ENCODE measurements at regions not wholly inside any gene's neighbourhood (a gene's known extent, or its start where the extent isn't known, plus 50 kb on each side); places are given as distances from the start of the nearest gene placed in this dataset.

DNA sequence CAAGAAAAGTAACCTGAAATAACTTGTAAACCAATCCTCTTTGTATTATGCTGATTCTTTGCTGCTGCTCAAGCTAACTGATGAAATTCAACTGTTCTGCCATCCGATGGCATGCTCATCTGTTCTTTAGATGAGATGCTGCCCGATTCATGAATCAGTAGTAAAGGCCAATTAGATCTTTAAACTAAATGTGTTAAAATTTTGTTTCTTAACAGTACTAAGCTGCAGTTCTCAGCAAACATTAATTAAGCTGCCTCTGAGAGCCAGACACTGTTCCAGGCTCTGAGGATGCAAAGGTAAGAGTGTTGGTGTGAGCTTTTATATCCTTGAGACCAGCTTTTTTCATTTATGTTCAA lies 77.0 kb upstream of the NT5E start:
- Histone ChIP-seq H3K27ac (no peak overlapping the region), H3K9ac (no peak overlapping the region), H3K9me3 (ENCODE audit: low read depth) (no peaks in the 10 kb centered on the region), H4K20me1 (ENCODE audit: insufficient read depth) (no peaks in the 10 kb centered on the region), H3K4me2 (ENCODE audit: unreplicated experiment) (no peak overlapping the region), H3K4me3 (no peak overlapping the region), H3K27me3 (replicated peaks; ENCODE audit: insufficient read depth) (no peaks in the 10 kb centered on the region), H3F3A (ENCODE audit: insufficient read depth) (no peaks in the 10 kb centered on the region), H2AFZ (peak overlapping the region; percentile 5; the same call in 1 of the 2 replicates), H3K4me1 (ENCODE audit: insufficient read depth) (no peaks in the 10 kb centered on the region), H3K36me3 (ENCODE audit: low read depth) (no peaks in the 10 kb centered on the region), H3K79me2 (ENCODE audit: insufficient read depth) (no peaks in the 10 kb centered on the region), H3K9me2 (ENCODE audit: insufficient read depth) (no peaks in the 10 kb centered on the region)
- no peak for DNase-seq
- 34 to 39% methylated on average over 2 of the region's 2 CpGs for WGBS, 2 experiments (ENCODE audit: low coverage in 1 of 2, low lambda C conversion rate in 2 of 2, missing lambda C conversion rate in 2 of 2)
- TF ChIP-seq EZH2 (IDR thresholded peaks at IDR 0.05; ENCODE audit: insufficient read depth, poor library complexity, severe bottlenecking), result no peak
- no peak for TF ChIP-seq EZH2phosphoT487 (IDR thresholded peaks at IDR 0.05; ENCODE audit: insufficient read depth, low read depth)
- in situ Hi-C loops (cut with MboI), result no loop called here

DNA sequence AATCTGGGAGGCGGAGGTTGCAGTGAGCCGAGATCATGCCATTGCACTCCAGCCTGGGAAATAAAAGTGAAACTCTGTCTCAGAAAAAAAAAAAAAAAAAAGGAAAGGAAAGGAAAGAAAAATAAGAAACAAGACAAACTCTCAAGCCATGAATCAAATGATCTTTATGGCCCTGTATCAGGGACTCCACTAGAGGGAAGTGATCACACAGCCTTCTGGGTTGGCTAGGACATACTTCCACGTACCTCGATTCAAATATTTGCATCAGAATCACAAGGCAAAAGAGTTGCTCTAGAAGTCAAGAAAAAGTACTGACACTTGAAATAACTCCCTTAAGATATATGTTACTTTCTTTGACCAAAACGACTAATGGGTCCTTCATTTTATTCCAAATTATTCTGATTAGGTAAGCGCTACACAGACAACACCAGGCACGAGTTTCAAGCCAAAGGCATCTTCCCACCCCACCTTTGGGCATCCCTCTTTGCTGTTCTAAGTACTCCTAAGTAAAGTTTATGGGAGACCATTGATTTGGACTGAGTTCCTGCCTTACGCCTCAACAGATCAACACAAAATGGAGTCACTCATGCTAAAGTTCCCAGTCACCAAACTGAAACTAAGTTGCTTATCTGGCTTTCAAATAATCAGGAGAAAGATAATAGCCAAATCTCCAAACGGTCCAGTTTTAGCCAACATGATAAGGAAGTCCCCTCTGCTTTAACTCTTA lies 77.5 kb upstream of the NT5E start:
- no peak for DNase-seq
- 80% methylated on average over 8 to 9 of the region's 9 CpGs for WGBS, 2 experiments (ENCODE audit: low coverage in 1 of 2, low lambda C conversion rate in 2 of 2, missing lambda C conversion rate in 2 of 2)
- H3K27me3 ChIP-seq (replicated peaks; ENCODE audit: insufficient read depth), result no peaks in the 10 kb centered on the region
- H3K79me2 ChIP-seq (ENCODE audit: insufficient read depth), result no peaks in the 10 kb centered on the region
- H4K20me1 ChIP-seq (ENCODE audit: insufficient read depth), result no peaks in the 10 kb centered on the region
- no peaks in the 10 kb centered on the region for H3K9me2 ChIP-seq (ENCODE audit: insufficient read depth)
- no peaks in the 10 kb centered on the region for H3K4me1 ChIP-seq (ENCODE audit: insufficient read depth)
- no peak overlapping the region for H3K4me2 ChIP-seq (ENCODE audit: unreplicated experiment)
- no peak overlapping the region for H3K4me3 ChIP-seq
- H3K9ac ChIP-seq, result no peak overlapping the region
- no peak overlapping the region for H3K27ac ChIP-seq
- no peaks in the 10 kb centered on the region for H3K9me3 ChIP-seq (ENCODE audit: low read depth)
- H3F3A ChIP-seq (ENCODE audit: insufficient read depth), result no peaks in the 10 kb centered on the region
- H2AFZ ChIP-seq, result peak overlapping the region; percentile 8
- in situ Hi-C loops (cut with MboI), result no loop called here
- no peaks in the 10 kb centered on the region for H3K36me3 ChIP-seq (ENCODE audit: low read depth)
- TF ChIP-seq EZH2 (IDR thresholded peaks at IDR 0.05; ENCODE audit: insufficient read depth, poor library complexity, severe bottlenecking), result no peak
- TF ChIP-seq EZH2phosphoT487 (IDR thresholded peaks at IDR 0.05; ENCODE audit: insufficient read depth, low read depth), result no peak

DNA sequence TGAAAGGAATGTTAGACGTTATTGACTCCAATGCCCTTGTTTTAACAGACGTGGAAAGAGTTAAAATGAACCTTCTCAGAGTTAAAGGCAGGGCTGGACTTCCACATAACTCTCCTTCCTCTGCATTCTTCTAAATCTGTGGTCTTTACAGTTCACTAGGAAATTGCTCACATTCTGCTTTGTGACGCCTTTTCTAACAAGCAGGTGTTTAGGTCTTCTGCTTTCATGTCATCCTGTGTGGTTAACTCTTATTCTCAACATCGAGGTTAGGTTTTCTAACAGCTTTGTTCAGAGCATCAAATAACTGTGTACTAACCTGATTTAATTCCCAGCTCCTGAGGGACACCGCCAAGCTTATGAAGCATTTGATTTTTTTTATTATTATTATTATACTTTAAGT lies 81.3 kb upstream of the NT5E start:
- Histone ChIP-seq H2AFZ (no peak overlapping the region), H4K20me1 (ENCODE audit: insufficient read depth) (no peaks in the 10 kb centered on the region), H3K4me1 (ENCODE audit: insufficient read depth) (peaks cover 4% of the 10 kb centered on the region), H3K27me3 (replicated peaks; ENCODE audit: insufficient read depth) (no peaks in the 10 kb centered on the region), H3K36me3 (ENCODE audit: low read depth) (no peaks in the 10 kb centered on the region), H3K9me3 (ENCODE audit: low read depth) (no peaks in the 10 kb centered on the region), H3F3A (ENCODE audit: insufficient read depth) (no peaks in the 10 kb centered on the region), H3K27ac (no peak overlapping the region), H3K79me2 (ENCODE audit: insufficient read depth) (no peaks in the 10 kb centered on the region), H3K4me3 (no peak overlapping the region), H3K4me2 (ENCODE audit: unreplicated experiment) (no peak overlapping the region), H3K9ac (no peak overlapping the region), H3K9me2 (ENCODE audit: insufficient read depth) (no peaks in the 10 kb centered on the region)
- in situ Hi-C loops (cut with MboI), result no loop called here
- no peak for DNase-seq
- TF ChIP-seq EZH2phosphoT487 (IDR thresholded peaks at IDR 0.05; ENCODE audit: insufficient read depth, low read depth) (no peak), EZH2 (IDR thresholded peaks at IDR 0.05; ENCODE audit: insufficient read depth, poor library complexity, severe bottlenecking) (no peak)
- 62 to 67% methylated on average over 5 of the region's 5 CpGs for WGBS, 2 experiments (ENCODE audit: low coverage in 1 of 2, low lambda C conversion rate in 2 of 2, missing lambda C conversion rate in 2 of 2)

DNA sequence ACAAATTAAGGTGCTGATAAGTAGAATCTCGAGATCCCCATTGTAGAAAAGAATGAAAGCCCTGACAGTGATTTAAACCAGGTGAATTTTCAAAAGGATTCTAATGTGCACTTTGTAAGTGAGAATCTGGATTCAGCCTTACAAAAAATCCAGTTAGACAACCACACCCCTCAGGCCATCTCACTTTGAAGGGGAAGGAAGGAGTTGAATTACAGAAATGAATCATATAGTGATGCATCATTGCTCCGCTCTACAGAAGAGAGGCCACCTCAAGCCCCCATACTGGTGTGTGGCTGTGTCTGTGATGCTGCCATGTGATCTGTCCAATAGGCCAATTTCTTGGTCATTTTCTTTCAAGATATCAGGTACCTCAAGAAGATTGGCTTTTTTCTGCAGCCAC lies 85.5 kb upstream of the NT5E start:
- H3K9me2 ChIP-seq (ENCODE audit: insufficient read depth), result no peaks in the 10 kb centered on the region
- DNase-seq, result peak; percentile 88
- H3K4me3 ChIP-seq, result no peak overlapping the region
- H4K20me1 ChIP-seq (ENCODE audit: insufficient read depth), result no peaks in the 10 kb centered on the region
- WGBS, 2 experiments (ENCODE audit: low coverage in 1 of 2, low lambda C conversion rate in 2 of 2, missing lambda C conversion rate in 2 of 2), result 38 to 42% methylated on average over 2 of the region's 2 CpGs
- no peaks in the 10 kb centered on the region for H3K79me2 ChIP-seq (ENCODE audit: insufficient read depth)
- TF ChIP-seq EZH2 (IDR thresholded peaks at IDR 0.05; ENCODE audit: insufficient read depth, poor library complexity, severe bottlenecking) (no peak), EZH2phosphoT487 (IDR thresholded peaks at IDR 0.05; ENCODE audit: insufficient read depth, low read depth) (no peak)
- peaks cover 34% of the 10 kb centered on the region for H3F3A ChIP-seq (ENCODE audit: insufficient read depth)
- no peak overlapping the region for H3K9ac ChIP-seq
- peak overlapping the region; percentile 26; the same call in 1 of the 2 replicates for H3K27ac ChIP-seq
- H3K27me3 ChIP-seq (replicated peaks; ENCODE audit: insufficient read depth), result no peaks in the 10 kb centered on the region
- peaks cover 36% of the 10 kb centered on the region for H3K4me1 ChIP-seq (ENCODE audit: insufficient read depth)
- no peaks in the 10 kb centered on the region for H3K36me3 ChIP-seq (ENCODE audit: low read depth)
- H3K9me3 ChIP-seq (ENCODE audit: low read depth), result no peaks in the 10 kb centered on the region
- no peak overlapping the region for H2AFZ ChIP-seq
- H3K4me2 ChIP-seq (ENCODE audit: unreplicated experiment), result peak overlapping the region; percentile 34
- in situ Hi-C loops (cut with MboI), result no loop called here
